Activated CD4-positive, alpha-beta T cell treated with anti-CD3 and anti-CD28 coated beads, Interleukin-2, amount 50 U/mL, for 4 hours (primary cell): ENCODE measurements at regions not wholly inside any gene's neighbourhood (a gene's known extent, or its start where the extent isn't known, plus 50 kb on each side); places are given as distances from the start of the nearest gene placed in this dataset.

Source experiments
- DNase-seq, 2 experiments: peaks; one replicate each; pipeline ENCODE4 v3.0.0-alpha.2; 2020

DNA sequence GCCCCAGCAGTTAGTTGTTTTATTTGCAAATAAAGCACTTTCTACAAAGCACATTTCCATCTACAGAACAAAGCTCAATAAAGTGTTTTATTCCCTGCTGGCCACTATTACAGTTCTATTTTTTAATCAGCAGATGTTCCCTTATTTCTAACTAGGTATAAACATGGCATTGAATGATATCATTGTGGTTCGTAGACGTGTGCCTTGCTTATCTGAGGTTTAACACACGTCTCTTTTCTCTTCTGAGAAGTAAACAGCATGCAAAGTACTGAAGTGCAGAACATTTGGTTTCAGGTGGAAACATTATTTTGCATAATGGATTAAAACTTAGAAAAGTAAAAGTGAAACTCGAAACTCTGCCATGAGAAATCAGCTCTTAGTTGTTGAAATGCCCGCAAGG is 1989.3 kb upstream of the WWC1 start:
- DNase-seq: no peak

DNA sequence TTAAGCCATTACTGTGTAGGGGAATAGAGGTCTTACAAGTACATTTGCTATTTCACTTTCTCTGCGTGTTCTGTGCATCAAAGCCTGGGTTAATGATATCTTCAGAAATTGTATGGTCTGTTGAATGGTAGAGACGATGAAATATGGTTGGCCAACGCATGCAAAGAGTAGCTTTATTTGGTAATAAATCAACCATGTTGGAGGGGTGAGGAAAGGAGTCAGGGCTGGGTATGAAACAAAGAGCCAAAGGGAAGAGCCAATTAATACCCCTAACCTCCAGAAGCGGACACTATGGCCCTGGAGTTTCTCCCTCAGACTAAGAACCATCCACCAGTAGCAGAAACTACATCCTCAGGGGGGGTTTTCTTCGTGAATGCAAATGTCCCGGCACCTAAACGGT is 1974.0 kb upstream of the WWC1 start:
- DNase-seq: no peak

DNA sequence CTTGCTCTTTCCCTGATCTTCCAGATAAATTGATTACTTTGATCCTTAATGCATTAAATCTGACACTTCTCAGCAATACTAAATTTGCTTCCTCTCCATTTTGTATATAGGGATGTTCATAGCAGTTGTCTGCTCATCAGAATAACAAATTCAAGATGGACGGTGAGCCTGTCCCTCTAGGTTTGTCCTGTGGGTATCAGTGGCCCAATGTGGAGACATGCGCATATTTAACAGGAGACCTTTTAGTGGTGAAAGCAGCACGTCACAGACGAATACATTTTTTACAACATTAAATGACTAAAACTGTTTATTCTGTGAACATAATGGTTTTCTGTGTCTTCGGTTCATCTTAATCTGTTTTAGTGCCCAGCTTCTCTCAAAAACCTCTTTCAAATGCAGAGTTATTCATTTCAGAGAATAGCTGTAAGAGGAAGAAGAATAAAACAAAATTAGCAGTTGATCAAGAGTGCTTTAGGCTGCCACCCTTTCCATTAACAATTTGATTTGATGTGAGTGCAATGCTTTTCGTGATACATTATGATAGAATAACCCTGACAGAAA is 1970.4 kb upstream of the WWC1 start:
- DNase-seq: no peak

GRCh38 chr5:166324372-166324771 is 1967.1 kb upstream of the WWC1 start:
- no peak for DNase-seq

GRCh38 chr5:166329149-166329800 is 1962.2 kb upstream of the WWC1 start:
- no peak for DNase-seq

- DNase-seq: no peak
These were observed 1961.4 kb upstream of the WWC1 start for GRCh38 chr5:166330036-166330435.

DNA sequence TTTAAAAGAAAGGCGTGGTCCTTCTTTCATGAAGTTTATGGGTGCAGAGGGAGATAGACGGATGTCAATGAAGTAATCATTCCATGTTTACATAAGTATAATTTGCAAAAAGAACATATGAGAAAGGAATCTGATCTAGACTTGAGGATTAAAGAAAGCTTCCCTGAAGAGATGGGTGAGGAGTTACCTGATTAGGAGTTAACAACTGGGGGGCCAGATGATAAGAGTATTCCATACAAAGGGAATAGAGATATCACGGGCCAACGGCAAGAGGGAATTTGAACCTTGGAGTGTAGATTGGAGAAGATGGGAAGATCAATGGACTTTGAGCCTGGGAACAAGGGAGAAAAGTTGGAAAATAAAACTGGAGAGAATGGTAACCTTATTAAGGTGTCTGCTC is 1959.9 kb upstream of the WWC1 start:
- DNase-seq: no peak

DNA sequence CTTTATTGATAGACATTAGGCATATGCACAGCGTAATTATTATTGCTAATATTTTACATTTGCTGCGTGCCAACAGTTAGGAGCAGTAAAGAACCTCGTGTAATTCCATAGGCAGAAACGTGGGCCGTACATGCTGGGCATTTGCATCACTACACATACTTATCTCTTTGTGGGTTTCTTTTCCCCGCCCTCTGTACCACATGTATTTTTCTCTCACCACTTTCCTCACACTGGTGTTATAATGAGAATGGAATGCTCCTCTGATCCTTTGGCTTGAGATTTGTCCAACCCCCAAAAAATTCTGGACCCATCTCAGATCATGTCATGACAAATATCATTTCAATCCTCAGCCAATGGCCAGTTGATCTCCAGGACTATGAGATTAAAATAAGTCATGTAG is 1952.6 kb upstream of the WWC1 start:
- no peak for DNase-seq

GRCh38 chr5:166340039-166340438 is 1951.4 kb upstream of the WWC1 start:
- DNase-seq: no peak

- DNase-seq: no peak
These were observed 1949.6 kb upstream of the WWC1 start for GRCh38 chr5:166341740-166342337.

GRCh38 chr5:166342402-166342801 is 1949.0 kb upstream of the WWC1 start:
- no peak for DNase-seq

- no peak for DNase-seq
These were observed 1944.6 kb upstream of the WWC1 start for GRCh38 chr5:166346726-166347374.

GRCh38 chr5:166349046-166349445 is 1942.4 kb upstream of the WWC1 start:
- no peak for DNase-seq

DNA sequence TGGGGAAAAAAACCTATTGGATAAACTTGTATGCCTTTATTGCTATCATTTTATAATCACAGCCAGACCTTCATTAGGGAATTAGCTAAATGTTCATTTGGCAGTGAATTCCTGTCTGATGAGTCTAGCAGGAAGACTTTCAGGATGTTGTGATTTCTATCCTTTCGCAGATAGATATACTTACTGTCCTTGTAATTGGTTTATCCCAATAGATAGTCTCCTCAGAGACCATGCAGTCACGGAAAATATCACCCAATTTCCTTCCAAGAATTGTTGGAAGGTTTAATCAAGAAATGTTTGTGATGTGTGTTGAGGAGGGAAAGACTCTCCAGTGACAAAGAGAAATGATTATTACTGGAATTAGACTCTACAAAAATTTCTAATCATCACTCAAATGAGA is 1937.9 kb upstream of the WWC1 start:
- DNase-seq: no peak

DNA sequence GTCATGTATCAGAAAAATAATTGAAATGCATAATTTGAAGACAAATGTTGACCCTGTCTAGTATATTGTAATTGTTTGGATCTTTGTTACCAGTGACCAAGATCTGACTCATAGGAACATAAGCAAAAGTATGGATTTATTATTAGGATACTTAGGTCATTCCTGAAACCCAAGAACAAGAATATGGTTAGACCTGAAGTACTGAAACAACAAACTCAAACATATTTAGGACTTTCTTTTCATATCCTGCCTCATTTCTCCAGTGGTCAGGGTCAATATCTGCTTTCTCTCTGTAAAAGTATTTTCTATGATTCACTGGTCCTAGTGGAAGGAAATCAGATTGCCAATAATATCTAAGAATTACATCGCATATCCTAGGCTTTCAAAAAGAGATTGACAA is 1937.1 kb upstream of the WWC1 start:
- no peak for DNase-seq

DNA sequence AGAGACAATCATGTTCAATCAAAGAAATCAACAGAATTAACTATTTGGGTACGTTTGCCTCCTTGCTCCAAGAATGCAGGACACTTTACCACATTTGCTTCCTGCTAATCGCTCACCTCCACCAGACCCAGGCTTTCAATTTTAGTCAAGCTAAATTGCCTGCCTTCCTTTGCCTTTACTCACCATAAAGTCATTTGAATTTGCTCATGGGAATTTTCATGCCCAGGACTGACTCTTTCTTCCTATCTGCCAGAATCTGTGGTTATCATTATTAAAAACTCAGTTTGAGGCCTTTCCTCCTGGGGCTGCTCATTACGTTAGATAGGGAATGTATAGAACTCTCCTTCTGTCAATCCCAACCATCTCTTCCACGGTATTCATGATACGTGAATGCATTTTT is 1935.3 kb upstream of the WWC1 start:
- DNase-seq: no peak

DNA sequence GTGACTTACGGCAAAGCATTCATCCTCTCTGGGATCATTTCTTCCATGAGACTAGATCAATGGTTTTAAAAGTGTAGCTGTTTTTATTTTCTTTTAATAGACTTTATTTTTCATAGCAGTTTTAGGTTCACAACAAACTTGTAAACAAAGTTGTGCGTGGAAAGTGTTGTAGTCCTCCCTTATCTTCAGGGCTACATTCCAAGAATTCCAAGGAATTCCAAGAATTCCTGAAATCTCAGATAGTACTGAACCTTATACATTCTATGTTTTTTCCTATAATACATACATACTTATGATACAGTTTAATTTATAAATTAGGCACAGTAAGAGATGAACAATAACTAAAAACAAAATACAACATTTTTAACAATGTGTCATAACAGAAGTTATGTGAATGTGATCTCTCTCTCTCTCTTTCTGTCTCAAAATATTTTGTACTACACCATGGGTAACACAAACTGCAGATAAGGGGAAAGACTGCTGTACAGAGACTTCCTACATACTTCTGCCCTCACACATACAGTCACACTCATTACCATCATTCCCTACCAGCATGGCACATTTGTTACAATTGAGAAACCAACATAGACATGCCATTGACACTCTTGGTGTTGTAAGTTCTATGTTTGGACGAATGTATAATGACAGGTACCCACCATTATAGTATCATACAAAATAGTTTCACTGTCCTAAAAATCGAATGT is 1933.2 kb upstream of the WWC1 start:
- no peak for DNase-seq

DNA sequence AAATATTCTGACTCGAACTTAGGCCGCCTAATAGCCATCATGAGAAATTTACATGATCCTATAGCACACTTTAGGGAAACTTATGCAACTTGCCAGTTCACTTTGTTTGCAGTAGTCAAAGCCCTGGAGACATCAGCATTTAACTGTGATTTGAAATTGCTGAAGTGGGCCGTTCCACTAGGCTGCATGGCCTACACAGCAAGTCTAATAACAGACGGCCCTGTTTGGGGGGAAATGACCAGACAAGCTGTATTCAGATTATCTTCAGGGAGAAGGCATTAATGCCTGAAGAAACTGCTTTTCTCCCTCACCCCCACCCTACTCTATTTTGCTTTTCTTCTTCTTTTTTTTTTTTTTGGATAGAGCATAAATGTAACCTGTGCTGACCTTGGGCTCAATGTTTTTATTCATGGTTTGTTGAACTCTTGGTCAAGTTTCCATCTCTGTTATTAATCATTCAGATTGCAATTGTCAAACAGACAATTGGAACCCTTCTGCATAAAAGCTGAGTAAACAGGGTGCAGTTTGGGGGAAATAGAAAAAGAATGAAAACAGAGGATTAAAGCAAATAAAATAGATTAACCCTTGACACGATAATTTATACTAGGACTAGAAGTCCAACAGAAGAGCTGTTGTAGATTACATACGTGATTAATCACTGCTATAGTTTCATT is 1928.2 kb upstream of the WWC1 start:
- no peak for DNase-seq

- no peak for DNase-seq
These were observed 1926.3 kb upstream of the WWC1 start for GRCh38 chr5:166365164-166365563.

- no peak for DNase-seq
These were observed 1924.1 kb upstream of the WWC1 start for GRCh38 chr5:166367391-166367790.

DNA sequence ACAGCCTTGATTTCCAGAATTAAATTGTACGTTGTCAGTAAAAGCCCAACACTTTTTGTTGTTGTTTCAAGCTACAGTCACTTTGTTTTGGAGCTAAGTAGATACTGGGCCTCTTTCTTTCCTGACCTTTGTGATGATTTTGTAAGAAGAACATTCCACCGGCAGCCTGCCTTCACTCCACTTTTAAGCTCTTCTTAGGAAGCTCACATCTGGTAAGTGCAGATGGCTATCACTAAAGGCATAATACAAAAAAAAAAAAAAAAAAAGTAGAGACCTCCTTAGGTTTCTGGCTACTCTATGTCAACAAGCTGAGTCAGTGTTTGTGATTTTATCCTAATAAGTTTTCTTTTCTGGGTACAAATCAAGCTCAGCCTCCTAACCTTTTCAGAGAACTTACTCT is 1922.1 kb upstream of the WWC1 start:
- no peak for DNase-seq

GRCh38 chr5:166369807-166370206 is 1921.6 kb upstream of the WWC1 start:
- no peak for DNase-seq
